Ovary (tissue), 7 donors: ENCODE measurements at regions not wholly inside any gene's neighbourhood (a gene's known extent, or its start where the extent isn't known, plus 50 kb on each side); places are given as distances from the start of the nearest gene placed in this dataset.

Experiments
- DNase-seq, 5 donors: peaks; one replicate each; pipeline ENCODE4 v3.0.0-alpha.2; 2019 to 2020
- H3K27ac ChIP-seq, 2 donors: fragments of 200-600 bp; one replicate each; pipeline versions ENCODE4 v1.5.1 to v1.8.0; 2019 to 2022
- H3K27me3 ChIP-seq: fragments of 200-600 bp; one replicate; pipeline ENCODE4 v1.8.0; 2022
- H3K36me3 ChIP-seq: fragments of 200-600 bp; sonication (generic); one replicate; pipeline ENCODE4 v1.5.1; 2019
- H3K4me1 ChIP-seq: one replicate; pipeline ENCODE4 v1.8.1; 2013; ENCODE audit warnings: mild to moderate bottlenecking, moderate library complexity; ENCODE audit not compliant: insufficient read depth
- H3K4me3 ChIP-seq: fragments of 200-600 bp; sonication (generic); one replicate; pipeline ENCODE4 v1.5.1; 2017
- H3K9me3 ChIP-seq, 2 donors: fragments of 200-600 bp in 1 of 2; sonication (generic) in 1 of 2; one replicate each; pipeline versions ENCODE4 v1.5.1 to v1.8.1; 2013 to 2019; ENCODE audit warnings: mild to moderate bottlenecking in 1 of 2, moderate library complexity in 1 of 2
- CTCF ChIP-seq, 3 donors: fragments of 450-650 bp in 2 of 3; fragments of 200-600 bp in 1 of 3; IDR thresholded peaks; one replicate each; pipeline versions ENCODE4 v1.5.1 to v1.8.0; 2016 to 2022; ENCODE audit warnings: antibody characterized with exemption in 3 of 3, mild to moderate bottlenecking in 1 of 3
- EP300 ChIP-seq: sonication (generic); formaldehyde crosslinking; IDR thresholded peaks from one replicate; pipeline ENCODE4 v1.6.1; 2017; ENCODE audit warnings: antibody characterized with exemption
- POLR2A ChIP-seq: fragments of 450-650 bp; IDR thresholded peaks from one replicate; pipeline ENCODE4 v1.6.1; 2017; ENCODE audit warnings: antibody characterized with exemption, mild to moderate bottlenecking, moderate library complexity
- WGBS, 3 donors: extraction: QIAGEN DNeasy Blood & Tissue Kit in 1 of 3; methylation state at CpG; one replicate each; pipeline versions ENCODE4 v1.1.5 to v1.1.7; 2013 to 2017; 5-methylcytosine and 5-hydroxymethylcytosine counted together
- intact Hi-C, 4 donors: fragments of 100-400 bp; cut with DNase I; formaldehyde crosslinking; loops; one replicate each; pipeline versions ENCODE4 v1.11.0 to v1.15.1; 2022 to 2023
- donor health status: DM: no; HTN: no; CAD: no; lungs with moderate emphysema.
- donor health status: DM: no; HTN: no; CAD: no.
- donor health status: Bipolar disorder and iron deficiency.
- donor health status: DM: no; HTN: no; CAD: no.
- donor health status: DM: yes; HTN: yes; CAD: no.

GRCh38 chr5:117393125-117393524 lies 818.5 kb upstream of the SEMA6A start:
- WGBS, 3 donors, result 84 to 87% (median 86%) methylated on average over 2 of the region's 2 CpGs
- no peak overlapping the region for H3K27ac ChIP-seq
- DNase-seq, result no peak
- no peaks in the 10 kb centered on the region for H3K36me3 ChIP-seq
- no peaks in the 10 kb centered on the region for H3K4me1 ChIP-seq
- H3K27me3 ChIP-seq, result no peaks in the 10 kb centered on the region
- no peaks in the 10 kb centered on the region for H3K9me3 ChIP-seq
- intact Hi-C loops, result no loop called here
- H3K4me3 ChIP-seq, result no peak overlapping the region
- no peak for TF ChIP-seq EP300
- no peak for TF ChIP-seq CTCF (IDR thresholded peaks at IDR 0.05)
- no peak for TF ChIP-seq POLR2A

GRCh38 chr5:117380316-117380715 lies 805.7 kb upstream of the SEMA6A start:
- Histone ChIP-seq H3K27ac (no peak overlapping the region), H3K36me3 (no peaks in the 10 kb centered on the region), H3K9me3 (no peaks in the 10 kb centered on the region), H3K4me3 (no peak overlapping the region), H3K27me3 (no peaks in the 10 kb centered on the region), H3K4me1 (no peaks in the 10 kb centered on the region)
- no peak for DNase-seq
- TF ChIP-seq CTCF (IDR thresholded peaks at IDR 0.05), result no peak
- no peak for TF ChIP-seq POLR2A
- intact Hi-C loops, result loop anchor here in 1 of 4 donors (5.0 kb wide), 1 partner anchor 1682 kb away; no protein-coding TSS in a partner anchor

GRCh38 chr5:117379521-117379920 lies 804.9 kb upstream of the SEMA6A start:
- no peak for DNase-seq
- WGBS, 3 donors, result 62 to 82% (median 64%) methylated on average over 3 of the region's 3 CpGs
- no peak overlapping the region for H3K4me3 ChIP-seq
- intact Hi-C loops, result no loop called here
- TF ChIP-seq EP300 (no peak), POLR2A (no peak), CTCF (IDR thresholded peaks at IDR 0.05) (no peak)
- no peaks in the 10 kb centered on the region for H3K27me3 ChIP-seq
- no peaks in the 10 kb centered on the region for H3K36me3 ChIP-seq
- H3K27ac ChIP-seq, result no peak overlapping the region
- H3K4me1 ChIP-seq, result no peaks in the 10 kb centered on the region
- no peaks in the 10 kb centered on the region for H3K9me3 ChIP-seq

GRCh38 chr5:117376748-117377147 lies 802.1 kb upstream of the SEMA6A start:
- TF ChIP-seq EP300 (no peak), POLR2A (no peak), CTCF (IDR thresholded peaks at IDR 0.05) (no peak)
- Histone ChIP-seq H3K4me1 (no peaks in the 10 kb centered on the region), H3K36me3 (no peaks in the 10 kb centered on the region), H3K9me3 (no peaks in the 10 kb centered on the region), H3K27ac (no peak overlapping the region), H3K4me3 (no peak overlapping the region), H3K27me3 (no peaks in the 10 kb centered on the region)
- DNase-seq, result no peak
- 41 to 58% (median 43%) methylated on average over 2 of the region's 2 CpGs for WGBS, 3 donors
- intact Hi-C loops, result no loop called here

GRCh38 chr5:117359895-117360294 lies 785.3 kb upstream of the SEMA6A start:
- no peak overlapping the region for H3K27ac ChIP-seq
- H3K4me3 ChIP-seq, result no peak overlapping the region
- no peaks in the 10 kb centered on the region for H3K4me1 ChIP-seq
- TF ChIP-seq EP300, result no peak
- TF ChIP-seq CTCF (IDR thresholded peaks at IDR 0.05), result no peak
- no peak for TF ChIP-seq POLR2A
- no peaks in the 10 kb centered on the region for H3K9me3 ChIP-seq
- no peak for DNase-seq
- H3K27me3 ChIP-seq, result no peaks in the 10 kb centered on the region
- intact Hi-C loops, result no loop called here
- no peaks in the 10 kb centered on the region for H3K36me3 ChIP-seq
